H1 (cell line): ENCODE measurements at regions not wholly inside any gene's neighbourhood (a gene's known extent, or its start where the extent isn't known, plus 50 kb on each side); places are given as distances from the start of the nearest gene placed in this dataset.
"Not testable (repeated sequence)": the region's sequence is repeated elsewhere in the genome, so short reads cannot be mapped to it uniquely, and the experiment has no call there.

Experiments used
- ASH2L ChIP-seq: fragments of 200-600, 300-600 bp; sonication (generic); IDR thresholded peaks from one replicate; pipeline ENCODE4 v1.7.1; 2017; ENCODE audit warnings: low read length
- CEBPB ChIP-seq: IDR thresholded peaks from 2 replicates; pipeline ENCODE4 v1.6.1; 2012; ENCODE audit warnings: low read depth, low read length
- NRF1 ChIP-seq: IDR thresholded peaks from 2 replicates; pipeline ENCODE4 v1.6.1; 2011; ENCODE audit warnings: mild to moderate bottlenecking, low read depth, low read length, improper control_type of control experiment
- RFX5 ChIP-seq: IDR thresholded peaks from 2 replicates; pipeline ENCODE4 v1.6.1; 2011; ENCODE audit warnings: low read depth, low read length, improper control_type of control experiment, borderline replicate concordance
- TBP ChIP-seq: IDR thresholded peaks from 2 replicates; pipeline ENCODE4 v1.6.1; 2011; ENCODE audit warnings: low read depth, low read length, improper control_type of control experiment
- TF ChIP-seq, protein P1 (sequence below): IDR thresholded peaks from 2 replicates; pipeline ENCODE4 v1.6.1; 2011; ENCODE audit warnings: low read length, improper control_type of control experiment

GRCh38 chr2:91476244-91476935 is 2784.9 kb downstream of the RPIA start:
- TF ChIP-seq TBP, ASH2L, RFX5, NRF1, CEBPB: not testable (repeated sequence)
- TF ChIP-seq, protein P1, sequence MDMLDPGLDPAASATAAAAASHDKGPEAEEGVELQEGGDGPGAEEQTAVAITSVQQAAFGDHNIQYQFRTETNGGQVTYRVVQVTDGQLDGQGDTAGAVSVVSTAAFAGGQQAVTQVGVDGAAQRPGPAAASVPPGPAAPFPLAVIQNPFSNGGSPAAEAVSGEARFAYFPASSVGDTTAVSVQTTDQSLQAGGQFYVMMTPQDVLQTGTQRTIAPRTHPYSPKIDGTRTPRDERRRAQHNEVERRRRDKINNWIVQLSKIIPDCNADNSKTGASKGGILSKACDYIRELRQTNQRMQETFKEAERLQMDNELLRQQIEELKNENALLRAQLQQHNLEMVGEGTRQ: not testable (repeated sequence)
